ENCODE measurements at regions not wholly inside any gene's neighbourhood (a gene's known extent, or its start where the extent isn't known, plus 50 kb on each side); places are given as distances from the start of the nearest gene placed in this dataset.

DNA sequence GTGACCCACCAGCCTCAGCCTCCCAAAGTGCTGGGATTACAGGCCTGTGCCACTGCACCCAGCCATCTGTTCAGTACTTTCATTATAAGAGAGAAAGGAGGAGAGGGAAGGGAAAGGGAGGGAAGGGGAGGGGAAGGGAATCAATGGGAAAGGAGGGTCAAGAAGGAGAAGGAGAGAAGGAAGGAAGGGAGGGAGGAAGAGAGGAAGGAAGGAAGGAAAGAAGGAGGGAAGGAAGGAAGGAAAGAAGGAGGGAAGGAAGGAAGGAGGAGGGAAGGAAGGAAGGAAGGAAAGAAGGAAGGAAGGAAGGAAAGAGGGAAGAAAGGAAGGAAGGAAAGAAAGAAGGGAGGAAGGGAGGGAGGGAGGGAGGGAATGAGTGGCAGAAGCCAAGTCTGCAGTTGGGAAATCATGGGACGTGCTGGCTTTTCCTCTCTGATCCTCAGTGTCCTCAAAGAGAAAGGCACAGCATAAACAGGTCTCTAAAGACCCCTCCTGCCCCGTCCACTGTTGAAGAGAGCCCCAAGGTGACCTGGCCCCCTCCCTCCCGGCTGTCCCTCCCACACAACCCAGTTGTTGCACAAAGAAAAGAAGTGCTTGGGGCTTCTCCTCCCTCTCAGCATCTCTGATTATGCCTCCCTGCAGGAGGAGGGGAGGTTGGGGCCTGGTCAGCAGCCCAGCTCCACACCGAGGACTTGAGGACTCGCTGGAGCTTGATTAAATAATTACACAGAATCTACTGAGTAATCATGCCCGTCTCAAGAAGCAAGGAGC lies 69.1 kb upstream of the TOP1 start:
- no peak for DNase-seq (ENCODE audit: low read depth)

DNA sequence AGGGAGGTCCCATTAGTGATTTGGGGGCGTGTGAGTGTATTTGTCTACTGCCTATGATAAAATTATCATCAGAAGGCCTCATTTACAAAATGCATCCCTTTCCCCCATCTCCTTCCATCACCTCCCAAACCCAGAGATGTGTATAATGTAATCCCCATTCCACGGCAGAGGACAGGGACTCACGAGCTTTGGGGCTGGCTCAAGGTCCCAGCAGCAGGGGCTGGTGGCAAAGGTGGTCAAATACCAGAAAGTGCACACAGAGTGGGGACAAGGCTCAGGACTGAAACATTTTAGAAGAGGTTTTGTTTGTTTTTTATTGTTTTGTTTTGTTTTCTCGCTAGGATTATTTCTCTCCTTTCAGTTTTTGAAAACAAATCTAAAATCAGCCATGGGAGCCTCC lies 68.5 kb upstream of the TOP1 start:
- no peak for DNase-seq (ENCODE audit: low read depth)

DNA sequence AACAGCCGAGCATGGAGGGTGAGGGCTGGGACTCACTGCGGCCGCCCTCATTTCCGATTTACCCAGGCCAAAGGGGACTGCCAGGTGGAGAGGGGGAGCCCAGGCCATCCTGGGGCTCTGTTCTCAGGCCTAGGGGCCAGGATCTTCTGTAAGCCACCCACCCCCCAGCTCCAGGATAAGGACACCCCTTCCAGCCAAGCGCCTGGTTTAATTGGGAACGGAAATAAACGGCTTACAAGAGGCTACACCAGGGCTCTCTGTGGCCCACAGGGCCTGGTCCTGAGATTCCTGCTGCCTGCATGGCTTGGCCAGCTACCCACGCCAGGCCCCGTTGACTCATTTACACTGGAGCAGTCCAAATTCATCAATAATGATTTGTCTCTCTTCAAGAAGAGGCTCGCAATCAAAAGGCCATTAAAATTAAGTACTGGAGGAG lies 68.1 kb upstream of the TOP1 start:
- DNase-seq (ENCODE audit: low read depth), result no peak

DNA sequence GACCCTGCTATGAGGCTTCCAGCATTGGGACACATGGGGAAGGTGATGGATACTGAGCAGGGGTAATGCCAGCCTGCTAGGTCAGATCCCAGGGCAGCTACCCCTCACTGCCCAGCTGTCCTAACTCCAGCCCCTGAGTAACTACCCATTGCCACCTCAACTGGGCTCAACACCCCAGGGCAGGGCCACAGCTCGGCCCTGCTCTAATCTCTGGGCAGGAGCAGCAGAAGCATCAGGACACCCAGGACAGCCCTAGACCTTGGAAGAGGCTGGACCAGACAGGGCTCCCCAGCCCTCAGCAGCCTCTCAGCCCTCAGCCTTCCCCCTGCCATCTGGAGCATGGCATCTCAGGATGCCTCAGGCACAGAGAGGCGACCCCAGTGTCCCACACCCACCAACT lies 67.4 kb upstream of the TOP1 start:
- no peak for DNase-seq (ENCODE audit: low read depth)

DNA sequence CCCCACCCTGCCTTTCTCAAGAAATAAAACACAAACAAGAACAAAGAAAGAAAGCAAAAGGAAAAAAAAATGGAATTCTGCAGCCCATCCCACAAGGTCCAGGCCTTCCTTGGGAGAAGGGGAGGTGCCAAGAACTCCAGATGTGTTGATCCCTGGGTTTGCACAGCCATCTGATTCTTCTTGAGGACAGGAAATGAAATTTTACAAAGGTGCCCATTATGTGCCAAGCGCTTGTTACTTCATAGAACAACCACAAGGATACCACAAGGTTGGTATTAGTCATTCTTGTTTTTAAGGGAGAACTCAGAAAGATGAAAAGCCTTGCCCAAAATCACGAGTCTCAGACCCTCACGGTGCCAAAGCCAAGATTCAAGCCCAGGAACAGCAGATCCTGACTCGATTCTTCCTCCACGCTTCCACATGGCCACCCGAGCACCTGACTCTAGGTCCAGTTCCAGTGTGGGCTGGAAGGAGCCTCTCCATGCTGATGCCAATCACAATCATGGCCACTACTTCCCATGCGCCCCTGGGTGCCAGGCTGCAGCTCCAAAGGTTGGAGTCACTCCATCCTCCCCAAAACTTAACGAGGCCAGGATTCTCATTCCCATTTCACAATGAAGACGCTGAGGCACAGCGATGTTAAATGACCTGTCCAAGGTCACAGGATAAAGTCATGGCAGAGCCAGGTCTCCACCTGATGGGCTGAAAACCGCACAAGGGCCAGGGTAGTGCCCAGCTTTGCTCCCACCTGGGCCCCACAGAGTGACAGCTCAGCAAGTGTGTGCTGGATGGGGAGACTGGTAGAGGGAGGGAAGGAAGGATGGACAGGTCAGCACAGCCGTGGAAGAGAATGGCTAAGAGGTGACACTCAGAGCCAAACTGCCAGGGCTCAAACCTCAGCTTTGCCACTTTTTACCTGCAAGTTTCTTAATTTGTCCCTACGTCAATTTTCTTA lies 66.7 kb upstream of the TOP1 start:
- DNase-seq (ENCODE audit: low read depth), result peak; percentile 81

DNA sequence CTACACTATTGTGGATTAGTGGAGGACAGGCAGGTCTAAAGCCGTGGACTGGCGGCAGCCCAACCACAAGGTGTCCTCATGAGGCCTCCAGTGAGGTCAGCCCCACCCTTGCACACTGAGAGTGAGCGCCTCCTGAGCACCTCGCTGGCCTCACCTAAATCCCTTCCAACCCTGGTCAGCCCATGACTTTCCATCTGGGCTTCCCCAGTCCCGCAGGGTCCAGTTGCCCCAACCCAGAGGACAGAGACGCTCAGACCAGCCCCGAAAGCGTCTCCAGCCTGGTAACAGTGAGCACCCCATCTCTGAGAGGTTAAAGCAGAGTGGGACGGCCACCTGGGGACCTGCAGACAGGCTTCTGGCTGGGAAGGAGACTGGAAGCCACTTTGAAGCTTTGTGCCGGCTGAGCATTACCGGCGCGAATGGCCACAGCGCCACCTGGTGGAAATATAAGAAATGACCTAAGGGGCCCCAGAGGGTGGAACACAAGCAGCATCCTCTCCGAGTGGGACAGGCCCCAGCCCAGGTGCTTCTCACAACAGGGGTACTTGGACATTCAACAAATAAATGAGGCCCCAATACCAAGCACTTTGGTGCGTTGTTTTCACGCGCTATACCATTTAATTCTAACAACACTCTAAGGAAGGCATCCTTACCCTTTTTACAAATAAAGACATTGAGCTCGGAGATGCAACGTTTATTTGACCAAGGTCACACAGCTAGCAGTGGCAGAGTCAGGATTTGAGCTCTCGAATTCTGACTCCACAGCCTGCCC lies 65.7 kb upstream of the TOP1 start:
- peak; percentile 74 for DNase-seq (ENCODE audit: low read depth)

DNA sequence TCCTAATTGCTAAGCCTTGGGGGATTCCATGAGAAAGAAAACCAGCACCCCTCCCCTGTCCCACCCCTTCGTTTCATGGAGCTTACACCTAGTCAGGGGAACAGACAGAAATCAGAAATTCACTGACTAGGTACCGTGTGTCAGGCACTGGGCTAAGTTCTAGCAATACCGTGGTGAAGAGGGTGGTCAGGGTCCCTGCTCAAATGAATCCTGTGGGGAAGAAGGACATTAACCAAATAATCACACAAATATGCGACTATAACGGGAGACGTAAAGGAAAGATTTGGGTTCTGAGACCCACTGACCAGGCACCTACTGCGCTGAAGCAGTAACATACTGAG lies 65.1 kb upstream of the TOP1 start:
- no peak for DNase-seq (ENCODE audit: low read depth)

DNA sequence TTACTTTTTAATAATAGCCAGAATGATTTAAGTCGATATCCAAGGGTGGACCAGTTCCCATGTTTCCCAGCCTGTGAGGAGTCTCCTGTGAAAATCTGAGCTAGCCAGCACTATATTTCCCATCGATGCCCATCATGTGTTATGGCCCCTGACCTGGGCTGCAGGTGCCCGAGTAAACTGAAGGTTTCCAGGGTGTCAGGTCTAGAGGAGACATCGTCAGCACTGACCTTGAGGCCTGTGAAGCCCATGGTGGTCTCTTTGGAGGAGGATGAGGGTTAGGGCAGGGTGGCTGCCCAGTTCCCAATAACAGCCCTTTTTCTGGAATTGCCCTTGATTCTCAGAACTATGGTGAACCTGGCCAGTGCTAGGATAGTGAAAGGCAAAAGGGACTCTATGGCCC lies 63.0 kb upstream of the TOP1 start:
- DNase-seq (ENCODE audit: low read depth), result no peak

DNA sequence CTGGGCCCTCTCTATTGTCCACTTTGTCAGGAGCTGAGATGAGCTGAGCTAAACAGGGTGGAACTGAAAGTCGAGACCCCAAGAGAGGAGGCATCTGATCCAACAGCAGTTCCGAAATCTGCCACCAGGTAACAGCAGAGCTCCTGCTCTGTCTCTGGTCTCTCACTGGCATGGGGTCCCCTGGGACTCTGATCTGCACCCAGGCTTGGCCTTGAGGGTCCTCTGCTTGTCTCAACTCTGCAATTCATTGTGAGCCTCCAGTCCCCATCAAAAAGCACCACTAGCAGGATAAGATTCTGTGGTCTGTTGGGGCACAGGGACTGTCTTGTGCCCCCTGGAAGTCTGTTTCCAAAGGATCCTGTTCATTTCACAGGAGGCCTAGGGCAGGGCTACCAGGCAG lies 62.5 kb upstream of the TOP1 start:
- no peak for DNase-seq (ENCODE audit: low read depth)

DNA sequence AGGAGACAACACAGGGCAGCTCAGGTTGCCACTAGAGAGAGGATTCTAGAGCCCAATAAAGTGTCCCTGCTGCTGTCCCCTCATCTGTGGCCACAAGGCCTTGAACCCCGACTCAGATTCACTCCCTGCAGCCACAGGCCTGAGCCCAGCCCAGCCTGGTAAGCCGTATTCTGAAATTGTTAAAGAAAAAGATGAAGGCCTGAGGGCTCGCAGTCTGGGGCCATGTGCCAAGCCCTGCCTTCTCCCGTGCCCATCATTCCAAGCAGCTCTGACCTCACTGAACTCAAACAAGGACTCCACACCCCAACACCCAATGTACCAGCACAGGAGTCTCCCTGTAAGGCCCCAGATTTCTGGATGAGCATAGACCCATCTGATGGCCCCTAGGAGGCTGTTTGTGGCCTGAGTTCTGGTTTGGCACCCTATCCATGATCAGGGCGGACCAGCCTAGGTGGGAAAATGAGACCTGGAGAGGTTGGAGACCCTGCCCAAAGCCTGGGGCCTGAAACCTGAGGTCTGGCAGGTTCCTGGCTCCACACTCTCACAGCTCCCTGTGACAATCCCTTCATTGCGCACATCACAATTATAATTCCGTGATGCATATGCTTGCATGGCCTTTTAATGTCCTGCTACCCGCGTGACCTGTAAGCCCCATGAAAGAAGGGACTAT lies 62.0 kb upstream of the TOP1 start:
- DNase-seq (ENCODE audit: low read depth), result no peak

DNA sequence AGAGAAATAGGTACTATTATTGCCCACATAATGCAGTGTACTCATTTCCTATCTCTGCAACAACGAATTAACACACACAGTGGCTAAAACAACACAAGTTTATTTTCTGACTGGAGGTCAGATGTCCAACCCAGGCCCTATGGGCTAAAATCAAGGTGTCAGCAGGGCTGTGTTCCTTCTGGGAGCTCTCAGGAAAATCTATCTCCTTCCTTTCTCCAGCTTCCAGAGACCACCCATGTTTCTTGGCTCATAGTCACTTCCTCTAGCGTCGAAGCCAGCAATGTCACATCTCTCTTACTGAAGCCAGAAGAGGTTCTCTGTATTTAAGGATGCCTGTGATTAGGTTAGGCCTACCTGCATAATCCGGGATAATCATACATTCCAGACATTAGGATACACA lies 60.9 kb upstream of the TOP1 start:
- DNase-seq (ENCODE audit: low read depth), result no peak

DNA sequence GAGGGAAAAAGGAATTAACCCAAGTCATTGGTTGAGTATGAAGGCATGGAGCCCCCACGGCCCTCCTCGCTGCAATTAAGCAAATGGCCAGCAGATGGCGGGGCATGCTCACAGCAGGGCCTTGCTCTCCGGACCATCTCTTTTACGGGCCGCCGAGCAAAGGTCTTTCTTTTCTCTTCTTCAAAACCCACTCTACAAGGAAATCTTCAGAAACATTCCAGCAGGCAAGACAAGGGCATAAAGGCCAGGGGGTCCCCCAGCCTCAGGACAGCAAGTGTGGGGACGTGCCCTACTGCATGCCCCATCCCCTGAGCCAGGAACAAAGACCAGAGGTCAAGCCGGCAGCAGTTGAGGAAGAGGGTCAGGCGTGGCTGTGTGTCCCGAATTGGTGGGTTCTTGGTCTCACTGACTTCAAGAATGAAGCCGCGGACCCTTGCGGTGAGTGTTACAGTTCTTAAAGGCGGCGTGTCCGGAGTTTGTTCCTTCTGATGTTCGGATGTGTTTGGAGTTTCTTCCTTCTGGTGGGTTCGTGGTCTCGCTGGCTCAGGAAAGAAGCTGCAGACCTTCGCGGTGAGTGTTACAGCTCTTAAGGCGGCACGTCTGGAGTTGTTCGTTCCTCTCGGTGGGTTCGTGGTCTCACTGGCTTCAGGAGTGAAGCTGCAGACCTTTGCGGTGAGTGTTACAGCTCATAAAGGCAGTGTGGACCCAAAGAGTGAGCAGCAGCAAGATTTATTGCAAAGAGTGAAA lies 59.6 kb upstream of the TOP1 start:
- DNase-seq (ENCODE audit: low read depth), result peak; percentile 72

DNA sequence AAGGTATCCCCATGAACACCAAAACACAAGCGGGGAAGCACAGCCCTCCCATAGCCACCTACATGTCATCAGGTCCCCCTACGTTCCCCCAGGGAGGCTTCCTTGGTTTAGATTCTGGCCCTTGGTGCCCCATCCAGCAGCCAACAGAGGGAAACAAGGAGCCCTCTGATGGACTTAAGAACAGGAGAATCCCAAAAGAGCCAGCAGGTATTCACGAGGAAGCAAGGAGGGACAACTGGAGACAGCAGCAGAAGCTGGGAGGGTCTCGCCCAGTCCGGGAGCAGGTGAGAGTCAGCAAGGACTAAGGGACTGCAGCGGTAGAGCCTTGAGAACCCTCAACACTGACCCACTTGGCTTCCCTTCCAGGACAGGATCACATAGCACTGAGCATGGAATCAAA lies 58.4 kb upstream of the TOP1 start:
- DNase-seq (ENCODE audit: low read depth), result peak; percentile 33

DNA sequence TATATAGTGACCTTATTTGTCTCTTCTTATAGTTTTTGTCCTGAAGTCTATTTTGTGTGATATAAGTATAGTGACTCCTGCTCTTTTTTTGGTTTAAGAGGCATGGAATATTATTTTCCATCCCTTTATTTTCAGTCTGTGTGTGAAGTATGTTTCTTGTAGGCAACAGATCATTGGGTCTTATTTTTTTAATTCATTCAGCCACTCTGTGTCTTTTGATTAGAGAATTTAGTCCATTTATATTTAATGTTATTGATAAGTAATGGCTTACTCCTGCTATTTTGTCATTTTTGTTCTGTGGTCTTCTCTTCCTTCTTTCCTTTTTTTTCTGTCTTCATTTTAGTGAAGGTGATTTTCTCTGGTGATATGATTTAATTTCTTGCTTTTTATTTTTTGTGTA lies 51.4 kb upstream of the TOP1 start:
- DNase-seq (ENCODE audit: low read depth), result no peak

DNA sequence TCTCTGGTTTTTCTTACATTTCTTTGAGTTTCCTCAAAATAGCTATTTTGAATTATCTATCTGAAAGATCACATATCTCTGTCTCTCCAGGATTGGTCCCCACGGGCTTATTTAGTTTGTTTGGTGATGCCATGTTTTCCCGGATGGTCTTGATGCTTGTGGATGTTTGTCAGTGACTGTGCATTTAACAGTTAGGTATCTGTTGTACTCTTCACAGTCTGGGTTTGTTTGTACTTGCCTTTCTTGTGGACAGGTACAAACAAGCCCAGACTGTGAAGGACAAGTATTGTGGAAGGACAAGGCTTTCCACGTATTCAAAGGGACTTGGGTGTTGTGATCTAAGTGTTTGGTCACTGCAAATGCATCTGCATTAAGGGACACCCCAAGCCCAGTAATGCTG lies 49.9 kb upstream of the TOP1 start:
- DNase-seq (ENCODE audit: low read depth), result no peak

Data from M059J (cell line).